Gastroesophageal sphincter (tissue), 3 donors: ENCODE measurements at regions not wholly inside any gene's neighbourhood (a gene's known extent, or its start where the extent isn't known, plus 50 kb on each side); places are given as distances from the start of the nearest gene placed in this dataset.

Experiments used
- EP300 ChIP-seq: sonication (generic); formaldehyde crosslinking; IDR thresholded peaks from one replicate; pipeline ENCODE4 v1.6.1; 2017; ENCODE audit warnings: antibody characterized with exemption, mild to moderate bottlenecking
- POLR2AphosphoS5 ChIP-seq: sonication (generic); formaldehyde crosslinking; IDR thresholded peaks from one replicate; pipeline ENCODE4 v1.6.1; 2017; ENCODE audit warnings: antibody characterized with exemption
- TF ChIP-seq, protein P1 (sequence below), 4 experiments: fragments of 200-600 bp in 2 of 4; fragments of 450-650 bp in 2 of 4; sonication (generic) in 1 of 4; IDR thresholded peaks; one replicate each; pipeline ENCODE4 v1.5.1; 2017 to 2019; ENCODE audit warnings: antibody characterized with exemption in 4 of 4, mild to moderate bottlenecking in 2 of 4, moderate library complexity in 2 of 4

DNA sequence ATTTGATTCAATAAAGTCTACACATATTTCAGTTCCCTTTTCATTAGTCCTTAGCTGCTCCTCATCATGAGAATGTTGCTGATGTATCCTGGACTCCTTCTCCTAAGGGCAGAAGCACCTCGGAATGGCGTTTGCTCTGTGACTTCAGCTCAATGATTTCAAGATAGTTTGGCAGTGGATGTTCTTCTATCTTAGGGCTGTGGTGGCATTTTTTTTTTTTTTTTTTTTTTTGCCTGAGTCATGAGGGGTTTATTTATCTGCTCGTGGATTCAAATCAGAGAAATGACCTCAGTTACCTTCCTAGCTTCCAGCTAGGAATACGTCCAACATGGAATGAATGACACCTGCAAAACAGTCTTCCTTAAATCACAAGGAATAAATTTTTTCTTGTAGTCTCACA, 220.0 kb upstream of the ZBED5 start:
- TF ChIP-seq, protein P1, sequence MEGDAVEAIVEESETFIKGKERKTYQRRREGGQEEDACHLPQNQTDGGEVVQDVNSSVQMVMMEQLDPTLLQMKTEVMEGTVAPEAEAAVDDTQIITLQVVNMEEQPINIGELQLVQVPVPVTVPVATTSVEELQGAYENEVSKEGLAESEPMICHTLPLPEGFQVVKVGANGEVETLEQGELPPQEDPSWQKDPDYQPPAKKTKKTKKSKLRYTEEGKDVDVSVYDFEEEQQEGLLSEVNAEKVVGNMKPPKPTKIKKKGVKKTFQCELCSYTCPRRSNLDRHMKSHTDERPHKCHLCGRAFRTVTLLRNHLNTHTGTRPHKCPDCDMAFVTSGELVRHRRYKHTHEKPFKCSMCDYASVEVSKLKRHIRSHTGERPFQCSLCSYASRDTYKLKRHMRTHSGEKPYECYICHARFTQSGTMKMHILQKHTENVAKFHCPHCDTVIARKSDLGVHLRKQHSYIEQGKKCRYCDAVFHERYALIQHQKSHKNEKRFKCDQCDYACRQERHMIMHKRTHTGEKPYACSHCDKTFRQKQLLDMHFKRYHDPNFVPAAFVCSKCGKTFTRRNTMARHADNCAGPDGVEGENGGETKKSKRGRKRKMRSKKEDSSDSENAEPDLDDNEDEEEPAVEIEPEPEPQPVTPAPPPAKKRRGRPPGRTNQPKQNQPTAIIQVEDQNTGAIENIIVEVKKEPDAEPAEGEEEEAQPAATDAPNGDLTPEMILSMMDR (IDR thresholded peaks at IDR 0.05) = no peak
- TF ChIP-seq EP300 = no peak
- no peak for TF ChIP-seq POLR2AphosphoS5
